ENCODE measurements at regions not wholly inside any gene's neighbourhood (a gene's known extent, or its start where the extent isn't known, plus 50 kb on each side); places are given as distances from the start of the nearest gene placed in this dataset.

- no peak for DNase-seq
These were observed 1143.0 kb upstream of the ADGRL2 start for GRCh38 chr1:80657707-80658106.

DNA sequence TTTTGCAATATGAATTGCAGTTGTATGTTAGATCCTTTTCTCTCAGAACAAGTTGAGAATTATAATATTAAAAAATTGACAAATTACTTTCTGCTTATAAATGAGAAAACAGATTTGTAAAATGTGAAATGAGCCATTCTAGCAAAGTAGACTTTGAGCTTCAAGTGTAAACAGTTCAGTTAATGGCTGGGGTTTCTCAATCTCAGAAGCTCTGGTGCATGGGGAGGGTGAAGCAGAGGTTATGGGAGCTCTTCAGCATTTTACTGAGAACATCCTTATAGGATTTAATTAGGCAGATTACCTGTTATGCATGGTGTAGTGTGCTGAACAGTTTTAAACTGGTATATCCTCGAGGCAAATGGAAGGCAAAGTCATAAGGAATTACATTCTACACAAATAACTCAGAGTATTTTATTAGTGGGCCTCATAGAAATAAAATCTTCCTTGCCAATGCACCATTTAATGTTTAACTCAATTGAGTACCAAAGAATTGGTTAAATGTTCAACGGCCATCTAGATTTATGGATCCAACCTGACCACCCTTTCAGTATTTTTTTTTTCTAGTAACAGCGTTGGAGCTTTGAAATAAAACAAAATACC is 1143.6 kb upstream of the ADGRL2 start:
- no peak for DNase-seq

GRCh38 chr1:80656641-80657040 is 1144.1 kb upstream of the ADGRL2 start:
- DNase-seq = no peak

- DNase-seq = no peak
These were observed 1144.6 kb upstream of the ADGRL2 start for GRCh38 chr1:80656014-80656636.

DNA sequence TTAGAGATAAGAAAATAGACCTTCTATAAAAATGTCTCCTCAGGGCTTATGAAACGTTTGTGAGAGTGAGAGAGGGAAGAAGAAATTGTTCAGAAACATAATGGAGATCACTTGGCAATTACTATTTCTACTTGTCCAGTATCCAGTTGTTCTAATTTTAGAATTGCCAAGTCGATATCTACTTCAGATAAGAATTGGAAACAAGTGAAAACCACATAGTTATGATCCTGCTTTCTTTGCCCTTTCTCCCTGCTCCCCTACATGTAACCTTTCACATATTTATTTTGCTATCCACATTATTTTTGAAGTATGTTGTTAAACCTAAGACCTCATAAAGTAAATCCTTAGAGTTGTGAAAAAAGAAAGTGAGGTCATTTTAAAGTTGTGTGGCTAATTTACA is 1154.7 kb upstream of the ADGRL2 start:
- no peak for DNase-seq

- no peak for DNase-seq
These were observed 1155.1 kb upstream of the ADGRL2 start for GRCh38 chr1:80645621-80646020.

DNA sequence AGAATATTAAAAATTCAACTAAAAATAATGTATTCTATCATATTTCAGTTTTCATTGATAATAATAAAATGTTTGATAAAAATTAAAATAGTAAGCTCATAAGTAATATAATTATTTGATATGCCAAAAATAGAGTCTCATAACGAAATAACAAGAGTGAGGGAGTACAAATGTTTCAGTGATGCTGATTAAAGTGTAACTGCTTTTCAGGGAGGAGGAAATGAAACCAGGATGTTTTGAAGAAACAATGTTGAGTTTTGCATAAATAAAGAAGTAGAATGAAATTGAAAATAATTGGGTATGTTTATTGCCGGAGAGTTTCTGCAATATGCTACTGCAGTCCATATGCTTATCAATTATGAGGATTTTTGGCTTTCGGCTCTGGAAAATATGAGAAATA is 1159.8 kb upstream of the ADGRL2 start:
- no peak for DNase-seq

- no peak for DNase-seq
These were observed 1160.8 kb upstream of the ADGRL2 start for GRCh38 chr1:80639777-80640533.

GRCh38 chr1:80633947-80634706 is 1166.6 kb upstream of the ADGRL2 start:
- no peak for DNase-seq

DNA sequence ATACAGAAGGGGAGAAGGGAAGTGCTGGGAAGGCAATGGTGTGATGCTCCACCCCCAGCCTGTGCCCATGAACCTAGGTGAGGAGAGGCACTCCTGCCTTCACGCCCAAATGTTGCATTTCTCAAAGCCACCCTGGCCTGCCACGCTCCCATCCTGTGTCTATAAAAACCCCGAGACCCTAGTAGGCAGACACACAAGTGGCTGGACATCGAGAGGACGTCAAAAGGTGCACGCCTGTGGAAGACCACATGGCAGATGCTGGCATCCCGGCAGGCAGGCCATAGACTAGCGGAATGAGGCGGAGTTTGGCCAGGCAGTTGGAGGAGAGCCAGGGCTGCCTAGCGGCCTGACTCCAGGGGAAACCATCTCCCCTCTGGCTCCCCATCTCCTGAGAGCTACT is 1168.5 kb upstream of the ADGRL2 start:
- DNase-seq = no peak

- no peak for DNase-seq
These were observed 1171.4 kb upstream of the ADGRL2 start for GRCh38 chr1:80629304-80629837.

- DNase-seq = no peak
These were observed 1176.1 kb upstream of the ADGRL2 start for GRCh38 chr1:80624682-80625081.

- no peak for DNase-seq
These were observed 1193.7 kb upstream of the ADGRL2 start for GRCh38 chr1:80607064-80607463.

DNA sequence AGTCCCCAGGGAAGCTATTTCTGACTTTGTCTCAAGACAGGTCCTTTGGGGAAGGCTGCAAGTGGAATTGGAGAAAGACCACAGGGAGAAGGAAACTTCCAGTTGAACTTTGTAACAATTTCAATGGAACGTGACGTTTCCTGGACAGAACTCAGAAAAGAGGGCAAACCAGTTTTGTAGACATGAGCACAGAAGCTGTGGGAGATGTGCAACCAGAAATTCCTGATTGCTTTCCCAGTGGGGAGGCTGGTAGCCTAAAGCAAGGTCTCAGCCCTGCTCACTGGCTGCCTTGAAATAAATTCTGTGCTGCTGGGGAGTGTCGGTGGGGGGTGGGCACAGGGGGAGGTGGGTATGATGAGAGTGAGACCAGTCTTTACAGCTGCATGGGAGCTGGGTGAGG is 1206.7 kb upstream of the ADGRL2 start:
- no peak for DNase-seq

GRCh38 chr1:80593197-80593596 is 1207.5 kb upstream of the ADGRL2 start:
- DNase-seq = no peak

DNA sequence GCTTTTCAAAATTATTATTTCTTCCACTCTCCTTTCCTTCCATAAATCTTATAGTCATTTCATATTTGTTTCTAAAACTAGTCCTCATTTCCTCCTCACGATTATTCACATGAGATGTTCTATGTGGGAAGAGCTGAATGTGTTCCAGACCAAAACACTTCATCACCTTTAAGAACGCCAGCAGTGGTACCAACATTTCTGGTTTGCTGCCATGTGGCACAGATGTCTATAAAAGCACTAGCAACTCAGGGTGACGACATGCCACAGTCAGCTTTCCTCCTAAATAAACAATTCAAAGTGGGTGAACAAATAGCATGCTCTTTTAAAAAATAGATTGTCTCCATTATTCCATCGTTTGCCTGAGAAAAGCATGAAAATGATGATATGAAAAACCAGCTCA is 1217.8 kb upstream of the ADGRL2 start:
- no peak for DNase-seq

DNA sequence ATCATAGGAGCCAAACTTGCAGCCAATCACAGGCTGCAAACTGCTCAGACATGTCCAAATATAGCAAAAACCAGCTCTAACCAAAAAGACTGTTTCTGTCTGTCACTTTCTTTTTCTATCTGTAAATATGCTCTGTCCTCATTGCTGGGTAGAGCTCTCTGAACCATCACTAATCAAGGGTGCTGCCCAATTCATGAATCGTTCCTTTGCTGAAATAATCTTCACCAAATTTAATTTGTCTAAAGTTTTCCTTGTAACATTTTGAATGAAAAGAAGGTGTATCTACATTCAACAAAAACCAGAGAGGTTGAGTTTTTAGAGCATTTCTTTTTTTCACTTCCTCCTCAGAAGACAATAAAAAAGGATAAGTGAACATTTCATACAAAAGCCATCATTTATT is 1221.7 kb upstream of the ADGRL2 start:
- no peak for DNase-seq

- DNase-seq = no peak
These were observed 1233.9 kb upstream of the ADGRL2 start for GRCh38 chr1:80566867-80567266.

DNA sequence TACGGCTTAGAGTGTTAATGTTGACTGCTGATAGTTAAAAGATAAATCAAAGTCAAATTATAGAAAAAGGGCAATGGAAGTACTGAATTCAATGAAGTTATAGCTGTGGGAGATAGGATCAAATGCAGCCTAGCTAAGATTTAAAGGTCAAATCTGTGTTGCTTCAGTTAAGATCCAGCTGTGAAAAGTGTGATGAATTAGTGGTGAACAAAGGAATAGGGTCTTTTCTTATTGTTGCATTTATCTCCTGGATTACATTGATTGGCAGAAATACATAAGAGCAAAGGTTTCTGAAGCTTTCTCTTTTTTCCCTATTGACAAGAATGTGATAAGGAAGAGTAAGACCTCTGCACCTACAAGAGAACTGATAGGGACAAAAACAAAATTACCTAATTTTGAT is 1234.6 kb upstream of the ADGRL2 start:
- DNase-seq = no peak

- DNase-seq = no peak
These were observed 1235.3 kb upstream of the ADGRL2 start for GRCh38 chr1:80565406-80565805.

DNA sequence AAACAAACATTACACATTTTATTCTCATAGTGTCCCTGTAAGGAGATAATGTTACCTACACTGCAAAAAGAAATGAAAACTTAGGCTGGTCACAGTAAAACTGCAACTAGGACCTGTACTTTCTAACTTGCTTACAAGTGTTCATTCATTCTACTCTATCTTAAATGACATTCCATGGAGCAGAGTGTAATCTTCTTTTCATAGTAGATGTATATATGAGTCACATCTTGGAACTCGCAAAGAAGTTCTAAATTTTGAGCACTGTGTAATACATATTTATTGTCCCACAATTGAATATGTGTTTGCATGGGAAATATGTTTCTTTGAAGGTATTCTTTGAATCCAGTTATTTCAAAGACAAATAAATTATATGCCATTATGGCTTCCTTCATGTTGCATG is 1258.5 kb upstream of the ADGRL2 start:
- DNase-seq = no peak

DNA sequence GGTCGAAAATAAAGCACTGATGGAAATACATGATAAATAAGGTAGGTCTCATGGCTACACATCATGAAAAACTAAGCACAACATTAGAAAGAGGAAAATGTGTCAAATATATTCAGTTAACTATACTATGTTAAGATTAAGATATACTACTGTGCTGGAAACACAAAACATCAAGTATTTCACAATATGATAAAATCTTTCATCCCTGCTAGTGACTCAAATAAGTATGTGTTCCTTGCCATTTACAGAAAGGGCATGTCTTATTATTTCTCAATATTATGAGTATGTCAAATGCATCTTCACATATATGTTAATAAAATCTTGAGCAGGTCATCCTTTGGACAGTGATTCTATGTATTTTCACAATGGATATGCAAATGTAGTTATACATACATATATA is 1260.1 kb upstream of the ADGRL2 start:
- DNase-seq = no peak

- no peak for DNase-seq
These were observed 1260.6 kb upstream of the ADGRL2 start for GRCh38 chr1:80540149-80540548.

Data from femur (tissue), 1 donor.